HG03025 (cell line): ENCODE measurements at regions not wholly inside any gene's neighbourhood (a gene's known extent, or its start where the extent isn't known, plus 50 kb on each side); places are given as distances from the start of the nearest gene placed in this dataset.
"Not testable (repeated sequence)": the region's sequence is repeated elsewhere in the genome, so short reads cannot be mapped to it uniquely, and the experiment has no call there.

Experiments
- ATAC-seq: cut with Tn5 transposase; IDR thresholded peaks from one replicate; pipeline ENCODE4 v1.9.1; 2021; ENCODE audit warnings: mild to moderate bottlenecking, moderate library complexity; ENCODE audit not compliant: unreplicated experiment, low FRiP score

DNA sequence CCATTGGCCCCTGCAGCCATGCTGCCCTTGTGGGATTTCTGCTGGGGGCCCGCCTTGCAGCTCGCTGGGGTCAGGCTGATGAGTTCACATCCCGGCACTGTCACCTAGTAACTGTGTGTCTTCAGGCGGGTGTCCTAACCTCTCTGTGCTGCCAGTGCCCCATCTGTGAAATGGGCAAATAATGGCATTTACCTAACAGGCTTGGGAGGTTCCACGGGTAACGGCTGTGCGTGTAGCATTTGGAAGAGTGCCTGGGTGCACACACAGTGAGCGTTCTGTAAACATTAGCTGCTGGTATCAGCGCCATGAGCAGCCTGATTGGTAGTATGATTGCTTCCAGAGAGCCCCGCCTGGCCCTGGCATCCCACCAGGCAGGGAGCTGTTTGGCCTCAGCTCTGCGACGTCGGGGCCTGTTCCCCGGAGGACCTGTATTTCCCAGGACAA, 167.3 kb upstream of the GSE1 start:
- ATAC-seq = no peak

DNA sequence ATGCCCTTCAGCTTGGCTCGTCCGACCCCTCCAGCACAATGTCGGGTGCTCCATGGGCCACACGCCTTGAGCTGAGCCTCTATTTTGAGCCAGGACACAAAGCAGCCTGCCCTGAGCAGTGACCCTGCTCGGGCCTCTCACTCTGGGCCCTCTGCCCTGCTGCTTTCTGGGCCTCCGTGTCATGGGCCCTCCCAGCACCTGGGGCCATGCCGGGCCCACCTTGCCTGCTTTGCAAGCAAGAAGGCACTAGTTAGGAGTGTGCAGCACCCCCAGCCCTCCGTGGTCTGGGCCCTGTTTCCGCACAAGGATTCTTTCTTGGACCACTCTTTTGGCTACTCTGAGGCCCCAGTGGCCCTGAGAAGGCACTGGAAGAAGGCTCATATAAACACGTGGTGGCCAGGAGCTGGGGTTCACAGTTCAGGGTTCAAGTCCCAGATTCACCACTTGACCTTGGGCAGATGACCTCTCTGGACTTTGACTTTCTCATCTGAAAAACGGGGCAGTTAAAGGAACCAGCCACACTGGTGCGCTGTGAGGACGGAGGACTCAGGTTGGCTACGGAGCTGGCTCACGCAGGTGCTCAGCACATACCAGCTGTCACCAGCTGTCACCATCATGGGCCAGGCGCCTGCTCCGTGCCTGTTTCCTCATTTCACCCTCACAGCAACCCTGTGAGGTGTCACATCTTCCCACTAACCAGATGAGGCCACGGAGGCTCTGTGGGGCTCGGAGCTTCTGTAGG, 166.0 kb upstream of the GSE1 start:
- no peak for ATAC-seq

DNA sequence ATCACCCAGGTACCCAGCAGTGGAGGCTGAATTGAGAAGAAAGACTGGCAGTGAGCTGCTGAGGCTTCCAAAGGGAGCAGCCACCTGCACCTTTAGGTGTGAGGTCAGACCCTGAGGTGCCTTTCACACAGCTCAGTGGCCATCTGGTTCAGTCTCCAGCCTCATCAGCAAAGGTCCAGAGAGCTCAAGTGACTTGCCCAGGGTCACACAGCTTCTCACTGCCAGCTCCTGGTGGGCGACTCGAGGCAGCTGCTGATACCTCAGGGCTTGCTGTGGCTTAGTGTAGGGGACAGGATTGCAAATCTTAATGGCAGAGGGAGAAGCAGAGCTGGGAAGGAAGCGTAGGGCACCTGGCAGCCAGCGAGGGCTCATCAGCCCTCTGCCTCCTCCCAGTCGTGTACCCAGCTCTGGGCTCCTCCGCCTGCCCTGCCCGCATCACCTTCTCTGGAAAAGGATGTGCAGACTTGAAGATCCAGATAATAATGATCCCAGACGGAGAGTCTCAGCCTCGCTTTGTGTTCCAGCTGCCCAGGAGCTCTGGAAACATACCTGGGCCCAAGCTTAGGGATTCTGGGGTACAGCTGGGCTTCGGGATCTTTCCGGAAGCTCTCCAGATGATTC, 165.3 kb upstream of the GSE1 start:
- no peak for ATAC-seq

DNA sequence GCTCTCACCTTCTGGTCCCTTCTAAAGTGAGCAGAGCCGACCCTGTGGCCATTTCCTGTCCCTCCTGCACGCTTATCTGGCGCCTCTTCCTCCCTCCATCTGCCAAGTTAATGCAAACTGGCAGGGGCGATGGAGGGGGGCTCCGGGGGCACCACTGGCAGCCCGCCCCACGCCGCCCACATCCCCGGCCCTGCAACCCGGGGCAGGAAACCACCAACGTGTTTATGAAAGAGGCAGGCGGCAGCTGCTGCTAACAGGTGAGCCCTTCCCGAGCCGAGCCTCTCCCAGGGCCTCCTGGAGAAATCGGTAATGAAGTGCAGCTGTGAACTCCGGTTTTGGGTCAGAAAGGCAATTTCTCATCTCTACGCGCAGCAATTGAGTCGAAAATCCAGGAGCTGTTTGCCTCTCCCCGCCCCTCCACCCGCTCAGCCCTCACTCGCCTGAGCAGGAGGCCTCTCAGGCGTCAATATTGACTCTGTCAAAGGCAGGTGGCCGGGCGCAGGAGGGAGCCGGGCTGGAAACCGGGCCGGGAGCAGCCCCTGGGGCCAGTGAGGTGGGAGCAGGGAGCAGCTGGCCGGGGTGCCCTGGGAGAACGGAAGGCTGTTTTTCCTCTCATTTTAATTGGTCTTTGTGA, 164.4 kb upstream of the GSE1 start:
- no peak for ATAC-seq

DNA sequence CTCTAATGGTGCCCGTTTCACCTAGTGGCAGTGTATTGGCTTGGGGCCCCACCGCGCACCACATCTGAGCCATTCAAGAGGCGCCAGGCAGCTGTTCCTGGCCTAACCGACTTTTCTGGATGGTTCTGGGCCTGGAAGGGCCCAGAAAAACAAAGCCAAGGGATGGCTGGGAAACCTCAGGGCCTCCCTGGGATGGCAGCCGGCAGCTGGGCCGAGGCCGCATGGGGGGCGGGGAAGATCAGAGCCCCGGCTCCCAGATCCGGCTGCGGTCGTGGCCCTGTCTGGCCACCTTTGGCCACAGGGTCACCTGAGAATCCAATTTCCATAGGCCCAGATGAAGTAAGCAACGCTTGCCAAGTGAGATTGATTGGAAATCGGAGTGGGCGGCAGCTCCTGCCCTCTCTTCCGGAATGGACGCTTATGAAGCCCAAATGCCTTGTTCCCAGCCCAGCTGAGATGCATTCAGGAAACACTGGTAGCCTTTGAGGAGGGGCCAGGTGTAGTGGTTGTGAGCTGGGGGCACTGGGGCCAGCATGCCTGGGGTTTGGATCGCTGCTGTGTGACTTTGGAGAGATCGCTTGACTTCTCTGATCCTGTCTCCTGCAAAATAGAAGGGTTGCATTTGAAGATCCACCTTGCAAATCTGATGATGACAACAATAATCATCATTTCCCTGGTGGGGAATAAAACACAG, 163.8 kb upstream of the GSE1 start:
- ATAC-seq = no peak

DNA sequence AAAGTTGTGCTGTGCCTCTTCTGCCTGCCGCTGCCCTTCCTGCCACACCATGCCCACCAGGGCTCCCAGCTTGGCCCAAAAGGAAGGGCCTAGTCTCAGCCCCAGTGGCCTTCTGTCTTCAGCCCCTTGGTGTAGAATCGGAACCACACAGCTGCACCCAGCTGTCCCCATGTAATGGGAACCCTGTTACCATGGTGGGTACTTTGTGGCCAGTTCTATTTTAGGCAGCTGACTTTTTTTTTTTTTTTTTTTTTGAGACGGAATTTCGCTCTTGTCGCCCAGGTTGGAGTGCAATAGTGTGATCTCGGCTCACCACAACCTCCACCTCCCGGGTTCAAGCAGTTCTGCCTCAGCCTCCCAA, 163.3 kb upstream of the GSE1 start:
- ATAC-seq = no peak

DNA sequence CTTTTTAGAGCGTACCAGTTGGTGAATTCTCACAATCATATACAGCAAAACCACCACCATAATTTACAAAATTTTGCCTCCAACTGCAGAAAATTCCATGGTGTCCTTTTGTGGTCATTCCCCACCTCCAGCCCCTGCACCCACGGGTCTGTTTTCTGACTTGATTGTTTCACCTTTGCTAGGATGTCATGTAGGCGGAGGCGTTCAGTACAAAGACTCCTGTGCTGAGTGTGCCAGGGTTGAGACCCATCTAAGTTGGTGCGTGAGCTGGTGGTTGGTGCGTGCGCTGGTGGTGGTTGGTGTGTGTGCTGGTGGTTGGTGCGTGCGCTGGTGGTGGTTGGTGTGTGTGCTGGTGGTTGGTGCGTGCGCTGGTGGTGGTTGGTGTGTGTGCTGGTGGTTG, 162.0 kb upstream of the GSE1 start:
- not testable (repeated sequence) for ATAC-seq

DNA sequence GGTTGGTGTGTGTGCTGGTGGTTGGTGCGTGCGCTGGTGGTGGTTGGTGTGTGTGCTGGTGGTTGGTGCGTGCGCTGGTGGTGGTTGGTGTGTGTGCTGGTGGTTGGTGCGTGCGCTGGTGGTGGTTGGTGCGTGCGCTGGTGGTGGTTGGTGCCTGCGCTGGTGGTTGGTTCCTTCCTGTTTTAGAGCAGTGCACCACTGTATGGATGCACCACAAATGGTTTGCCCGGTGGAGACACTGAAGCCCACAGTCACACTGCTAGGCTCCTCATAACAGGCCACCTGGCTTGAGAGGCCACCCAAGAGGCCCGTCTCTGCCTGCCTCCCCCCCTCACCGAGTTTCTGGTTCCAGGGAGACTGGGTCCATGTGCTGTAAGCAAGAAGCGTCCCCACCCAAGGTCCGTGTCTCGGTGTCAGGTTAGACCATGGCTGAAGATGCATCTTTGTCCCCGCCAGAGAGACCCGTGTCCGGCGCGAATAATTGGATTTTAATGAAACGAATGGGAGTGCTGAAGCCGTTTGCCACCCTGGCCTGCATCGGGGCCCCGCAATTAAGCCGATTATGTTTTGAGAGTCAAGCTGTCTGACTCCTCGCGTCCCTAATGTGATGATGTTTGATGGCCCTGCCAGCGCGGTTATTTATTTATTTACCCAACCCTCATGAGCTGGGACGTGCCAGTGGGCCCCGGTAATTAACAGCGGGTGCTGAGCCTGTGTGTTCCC, 161.3 kb upstream of the GSE1 start:
- ATAC-seq = no peak

DNA sequence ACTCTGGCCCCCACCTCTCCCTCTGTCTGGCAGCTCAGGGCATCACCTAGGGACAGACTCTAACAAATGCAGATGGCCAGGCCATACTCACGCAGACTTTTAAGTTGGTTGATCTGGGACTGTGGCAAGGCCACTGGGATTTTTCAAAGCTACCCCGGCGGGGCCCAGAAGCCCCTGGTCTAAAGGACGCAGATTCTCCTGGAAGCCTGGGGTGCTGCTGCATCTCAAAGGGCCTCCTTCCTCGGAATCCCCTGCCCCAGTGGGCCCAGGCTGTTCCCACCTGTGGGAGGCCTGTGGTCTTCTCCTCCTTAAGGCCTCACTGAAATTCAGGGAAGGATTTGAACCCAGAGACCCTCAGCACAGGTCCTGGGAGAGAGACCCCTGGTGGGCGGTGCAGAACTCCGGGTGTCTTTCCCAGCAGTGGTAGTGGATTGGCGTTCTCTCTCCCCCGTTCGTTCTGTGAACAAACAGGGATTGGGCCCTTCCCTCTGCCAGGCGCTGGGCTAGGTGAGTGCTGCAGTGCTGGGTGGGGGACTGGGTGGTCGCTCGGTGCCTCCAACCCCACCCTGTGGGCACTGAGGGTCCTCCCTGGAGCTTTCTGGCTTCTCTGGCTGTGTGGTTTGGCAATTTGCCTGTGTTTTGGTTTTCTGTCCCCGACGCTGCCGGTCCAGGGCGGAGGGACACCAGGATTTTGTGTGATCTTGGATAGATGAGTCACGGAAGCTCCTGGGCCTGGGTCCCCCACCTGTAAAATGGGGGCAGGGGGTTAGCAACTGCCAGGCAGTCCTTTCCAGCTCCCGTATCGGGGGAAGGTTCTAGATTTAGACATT, 160.5 kb upstream of the GSE1 start:
- ATAC-seq = no peak

DNA sequence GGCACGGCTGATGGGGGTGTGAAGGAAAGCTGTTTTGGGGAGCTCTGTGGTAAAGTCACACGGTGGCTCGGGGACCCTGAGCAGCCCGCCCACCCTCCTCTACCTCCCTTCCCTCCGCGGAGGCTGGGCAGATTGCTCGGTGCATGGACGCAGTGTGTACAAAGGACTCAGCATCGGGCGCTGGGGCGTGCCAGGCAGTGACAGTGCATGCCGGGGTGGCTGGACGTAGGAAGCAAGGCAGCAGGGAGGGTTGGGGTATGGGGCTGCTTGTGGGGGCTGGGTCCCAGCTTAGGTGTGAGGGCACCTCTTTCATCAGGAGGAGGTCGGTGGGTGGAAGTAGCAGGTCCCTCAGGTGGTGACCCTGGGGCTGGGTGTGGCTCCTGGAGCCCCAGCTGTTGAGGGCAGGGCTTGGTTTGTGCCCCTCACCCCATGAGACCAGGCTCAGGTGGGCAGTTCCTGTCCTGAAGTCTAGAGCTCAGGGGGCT, 159.9 kb upstream of the GSE1 start:
- ATAC-seq = no peak

DNA sequence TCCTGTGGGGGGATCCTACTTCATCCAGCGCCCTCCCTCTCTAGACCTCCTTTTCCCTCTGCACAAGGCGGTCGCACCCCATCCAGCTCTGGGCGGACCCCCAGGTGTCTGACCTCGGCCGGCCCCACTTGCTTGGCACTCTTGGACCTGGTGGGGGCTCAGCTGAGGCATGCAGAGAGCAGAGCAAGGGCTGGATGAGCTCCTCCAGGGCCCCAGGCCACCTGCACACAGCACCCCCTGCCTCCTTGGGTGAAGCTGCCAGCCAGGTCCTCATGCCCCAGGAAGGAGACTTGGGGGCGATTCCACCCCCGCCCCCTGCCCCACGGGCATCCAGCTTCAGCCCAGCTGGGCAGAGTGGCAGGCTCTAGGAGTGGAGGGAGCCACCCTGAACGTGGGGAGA, 159.4 kb upstream of the GSE1 start:
- no peak for ATAC-seq

DNA sequence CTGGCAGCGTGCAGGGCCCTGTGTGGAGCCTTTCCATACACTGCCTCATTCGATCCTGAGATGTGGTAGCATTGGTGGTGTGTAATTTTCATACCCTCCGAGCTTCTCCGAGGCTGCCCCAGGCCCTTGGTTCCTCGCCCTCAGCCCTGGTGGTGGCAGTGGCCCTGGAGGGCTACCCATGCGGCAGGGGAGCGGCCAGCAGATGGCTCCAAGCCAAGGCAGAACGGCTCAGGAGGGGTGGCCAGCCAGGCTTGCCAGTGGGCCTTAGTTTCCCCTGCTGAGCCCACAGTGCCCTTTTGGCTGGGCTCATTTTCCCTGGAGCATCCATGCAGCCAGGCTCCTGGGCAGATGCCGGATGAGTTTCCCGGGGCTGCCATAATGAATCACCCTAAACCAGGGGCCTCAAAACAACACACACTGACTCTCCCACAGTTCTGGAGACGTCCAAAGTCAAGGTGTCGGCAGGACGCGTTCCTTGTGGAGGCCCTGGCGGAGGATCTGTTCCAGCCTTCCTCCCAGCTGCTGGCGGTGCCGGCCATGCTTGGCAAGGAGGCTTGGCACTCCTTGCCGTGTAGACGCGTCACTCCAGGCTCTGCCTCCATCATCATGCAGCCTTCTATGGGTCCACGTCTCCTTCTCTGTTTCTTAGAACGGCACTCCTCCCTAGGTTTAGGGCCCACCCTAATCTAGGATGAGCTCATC, 158.8 kb upstream of the GSE1 start:
- ATAC-seq = no peak

DNA sequence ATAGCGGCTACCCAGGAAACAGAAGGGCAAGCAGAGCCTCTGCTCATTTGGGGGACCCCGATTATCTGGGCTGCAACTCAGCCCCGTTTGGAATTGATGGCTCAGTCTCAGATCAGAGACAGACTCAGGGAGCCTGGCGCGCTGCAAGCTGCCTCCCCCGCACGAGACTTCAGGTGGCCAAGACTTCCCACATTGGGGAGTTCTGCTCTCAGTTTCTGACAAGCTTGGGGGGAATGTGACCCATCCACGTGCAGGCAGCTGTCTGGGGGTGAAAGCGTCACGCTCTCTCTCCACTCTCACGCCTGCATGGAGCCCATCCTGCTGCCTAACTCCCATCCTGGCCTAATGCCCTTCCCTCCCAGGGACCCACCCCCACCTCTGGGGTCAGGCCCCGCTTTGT, 157.6 kb upstream of the GSE1 start:
- ATAC-seq = no peak

DNA sequence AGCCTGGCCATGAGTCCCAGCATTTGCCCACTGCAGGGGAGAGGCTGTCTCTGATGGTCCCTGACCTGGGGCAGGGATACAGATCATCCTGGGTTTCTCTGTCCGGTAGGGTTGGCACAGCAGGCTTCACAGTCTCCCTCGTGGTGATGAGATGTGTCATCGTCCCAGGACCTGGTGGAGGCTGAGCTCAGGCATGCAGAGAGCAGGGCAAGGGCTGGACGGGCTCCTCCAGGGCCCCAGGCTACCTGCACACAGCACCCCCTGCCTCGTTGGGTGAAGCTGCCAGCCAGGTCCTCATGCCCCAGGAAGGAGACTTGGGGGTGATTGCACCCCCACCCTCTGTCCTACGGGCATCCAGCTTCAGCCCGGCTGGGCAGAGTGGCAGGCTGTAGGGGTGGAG, 155.8 kb upstream of the GSE1 start:
- ATAC-seq = no peak

DNA sequence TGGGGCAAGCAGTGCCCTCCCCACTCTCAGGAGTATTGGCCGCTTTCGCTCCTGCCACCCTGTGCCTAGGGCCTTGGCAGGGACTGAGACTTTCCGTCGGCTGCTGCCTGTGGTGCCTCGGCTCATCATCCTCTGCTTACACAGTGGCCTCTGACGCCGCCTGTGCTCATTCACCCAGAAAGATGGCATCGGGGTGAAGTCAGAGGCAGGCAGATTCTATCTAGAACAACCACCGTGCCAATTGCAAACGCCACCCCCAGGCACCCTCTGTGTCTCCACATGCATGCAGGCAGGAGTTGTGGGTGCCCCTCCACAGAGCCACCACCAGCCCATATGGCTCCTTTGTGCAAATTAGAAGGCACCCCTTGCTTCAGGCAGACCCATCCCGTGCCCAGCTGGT, 154.2 kb upstream of the GSE1 start:
- no peak for ATAC-seq

DNA sequence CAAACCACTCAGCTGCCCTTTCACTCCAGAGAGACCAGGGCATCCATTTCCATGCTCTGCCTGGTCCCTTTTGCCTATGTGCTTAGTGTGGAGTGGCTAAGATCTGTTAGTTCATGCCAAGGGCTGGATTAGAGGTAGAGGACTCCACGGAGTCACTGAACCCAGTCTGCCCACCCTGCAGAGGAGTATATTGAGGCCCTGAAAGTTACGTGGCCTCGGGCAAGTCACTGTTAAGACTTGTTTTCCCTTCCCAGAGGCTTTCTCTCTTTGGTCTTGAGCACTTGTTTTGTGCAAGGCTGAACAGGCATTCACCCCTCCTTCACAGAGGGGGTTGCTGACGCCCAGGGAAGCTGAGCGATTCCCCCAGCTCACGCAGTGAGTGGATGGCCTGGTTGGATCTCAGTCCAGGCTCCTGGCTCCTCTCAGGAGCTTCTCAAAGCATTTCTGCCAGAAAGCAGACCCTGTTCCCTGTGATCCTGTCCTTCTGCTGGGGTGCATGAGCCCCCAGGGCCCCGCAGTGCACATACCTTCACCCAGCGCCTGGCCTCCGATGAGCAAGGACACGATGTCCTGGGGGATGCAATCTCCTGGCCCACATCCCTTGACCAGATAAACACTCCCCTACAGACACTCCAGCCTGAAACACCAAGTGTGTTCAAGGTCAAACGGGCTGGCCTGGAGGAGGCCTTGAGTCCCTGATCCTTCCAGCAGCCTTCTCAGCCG, 153.4 kb upstream of the GSE1 start:
- ATAC-seq = no peak

DNA sequence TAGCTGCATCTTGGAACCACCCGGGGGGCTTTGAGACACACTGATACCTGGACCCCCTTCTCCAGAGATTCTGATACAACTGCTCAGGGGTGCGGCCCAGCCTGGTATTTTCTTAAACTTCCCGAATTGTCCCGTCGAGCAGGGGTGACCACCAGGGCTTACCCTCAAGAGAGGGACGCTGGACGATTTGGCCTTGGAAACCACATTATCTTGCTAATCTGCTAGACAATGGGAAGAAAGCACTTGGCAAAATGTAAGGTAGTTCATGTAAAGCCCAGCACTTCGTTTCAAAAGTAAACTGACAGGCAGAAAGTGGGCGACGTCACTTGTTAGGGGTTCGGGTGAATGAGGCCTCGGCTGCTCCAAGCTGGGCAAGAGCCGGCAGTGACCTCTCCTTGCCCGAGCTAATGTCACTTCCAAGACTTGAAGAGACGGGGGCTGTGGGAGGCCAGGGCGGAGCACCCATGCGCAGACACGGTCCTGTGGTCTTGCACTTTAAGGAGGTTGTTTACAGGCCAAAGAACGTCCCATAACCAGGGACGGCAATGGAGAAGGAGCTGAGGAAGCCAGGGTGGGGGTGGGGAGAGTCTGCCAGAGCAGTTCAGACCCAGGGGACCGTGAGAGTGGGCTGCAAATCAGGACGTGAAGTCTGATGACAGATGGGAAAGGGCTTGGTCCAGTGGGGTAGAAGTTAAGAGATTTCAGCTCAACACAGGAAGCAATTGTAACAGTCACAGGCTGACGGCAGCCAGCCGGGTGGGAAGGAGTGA, 152.7 kb upstream of the GSE1 start:
- no peak for ATAC-seq
